ENCODE measurements at regions not wholly inside any gene's neighbourhood (a gene's known extent, or its start where the extent isn't known, plus 50 kb on each side); places are given as distances from the start of the nearest gene placed in this dataset. TPM values are rescaled to one million over a fixed set of nuclear protein-coding genes. Genes with fewer than 3 reads are reported as not detected.

DNA sequence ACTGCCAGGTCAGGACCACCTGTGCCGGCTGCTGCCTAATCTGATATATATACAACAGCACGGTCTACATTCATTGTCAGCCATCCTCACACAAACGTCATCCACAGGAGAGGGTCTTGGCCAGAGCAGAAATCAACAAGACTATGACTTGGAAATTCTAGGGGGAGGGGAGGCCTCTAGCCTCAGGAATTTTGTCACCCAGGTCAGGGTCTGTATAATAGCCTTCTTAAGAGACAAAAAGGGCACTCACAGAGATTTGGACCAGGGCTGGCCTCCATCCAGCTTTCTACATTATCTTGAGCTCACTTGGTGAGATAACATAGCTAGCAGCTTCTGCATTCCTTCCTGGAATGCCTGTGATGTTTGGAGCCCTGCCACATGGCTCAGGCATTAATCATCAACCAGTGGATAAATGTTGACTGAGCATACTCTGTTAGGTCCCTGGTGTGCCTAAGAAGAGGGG is 50.4 kb upstream of the CTIF start:
- peak; percentile 72 for DNase-seq

DNA sequence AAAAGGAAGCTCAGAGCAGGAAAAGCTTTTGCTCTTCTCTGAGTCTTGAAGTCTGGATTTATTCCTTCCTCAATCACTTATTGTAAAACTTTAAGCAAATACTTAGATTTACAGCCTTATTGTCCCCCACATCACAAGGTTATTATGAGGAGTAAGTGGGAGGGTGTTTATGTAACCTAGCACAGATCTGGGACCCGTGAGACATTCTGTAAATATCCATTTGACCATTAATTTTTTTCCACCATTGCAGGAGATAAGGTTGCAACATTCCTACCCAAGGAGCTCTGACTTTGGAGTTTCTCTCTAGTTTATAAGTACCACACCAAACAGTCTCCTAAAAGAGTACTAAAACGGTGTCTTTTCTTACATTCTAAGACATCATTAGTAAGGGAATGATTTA is 52.1 kb upstream of the CTIF start:
- no peak for DNase-seq

DNA sequence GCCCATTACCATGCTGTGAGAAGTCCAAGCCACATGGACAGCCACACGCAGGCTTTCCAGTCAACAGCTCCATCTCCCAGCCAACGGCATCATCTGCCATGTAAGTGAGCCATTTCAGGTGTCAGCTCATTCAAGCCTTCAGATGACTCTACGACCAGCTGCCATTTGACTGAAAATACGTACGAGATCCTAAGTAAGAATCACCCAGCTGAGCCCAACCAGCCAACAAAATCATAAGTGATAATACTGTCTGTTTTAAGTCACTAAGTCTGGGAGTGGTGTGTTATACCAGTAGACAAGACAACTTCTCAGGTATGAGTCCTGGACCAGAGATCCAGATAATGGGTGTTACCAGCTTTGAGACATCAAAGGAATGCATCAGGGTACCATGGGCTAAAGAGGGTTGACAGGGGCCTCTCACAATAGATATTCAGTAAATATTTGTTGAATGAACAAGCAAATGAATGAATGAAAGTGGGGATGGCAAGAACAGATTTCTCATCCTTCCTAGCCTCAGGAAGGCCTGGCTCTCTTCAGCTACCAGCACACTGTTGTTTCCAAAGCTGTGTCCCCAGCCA is 52.9 kb upstream of the CTIF start:
- DNase-seq: no peak

DNA sequence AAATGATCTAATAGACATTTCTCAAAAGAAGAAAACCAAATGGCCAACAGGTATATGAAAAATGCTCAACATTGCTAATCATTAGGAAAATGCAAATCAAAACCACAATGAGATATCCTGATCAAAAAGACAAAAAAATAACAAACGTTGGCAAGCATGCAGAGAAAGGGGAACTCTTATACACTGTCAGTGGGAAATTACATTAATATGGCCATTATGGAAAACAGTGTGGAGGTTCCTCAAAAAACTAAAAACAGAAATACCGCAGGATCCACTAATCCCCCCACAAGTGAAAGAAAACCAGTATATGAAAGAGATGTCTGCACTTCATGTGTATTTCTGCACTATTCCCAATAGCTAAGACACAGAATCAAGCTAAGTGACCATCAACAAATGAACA is 57.7 kb upstream of the CTIF start:
- no peak for DNase-seq

DNA sequence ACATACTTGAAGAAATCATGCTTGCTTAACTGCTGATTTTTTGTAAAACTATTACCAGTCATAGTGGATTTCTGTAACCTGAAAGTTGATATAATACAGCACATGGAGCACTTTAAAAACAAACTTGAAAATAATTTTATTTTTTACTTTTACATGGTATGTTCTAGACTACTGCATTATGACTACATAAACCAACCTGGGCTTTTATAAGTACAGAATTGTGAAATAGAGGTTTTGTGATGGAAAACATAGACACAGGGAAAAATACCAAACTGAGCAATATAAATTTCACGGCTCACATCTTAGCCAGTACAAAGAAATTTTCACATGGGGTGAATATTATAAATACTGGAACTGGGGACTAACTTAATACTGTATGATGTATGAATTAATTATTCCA is 59.3 kb upstream of the CTIF start:
- DNase-seq: no peak

DNA sequence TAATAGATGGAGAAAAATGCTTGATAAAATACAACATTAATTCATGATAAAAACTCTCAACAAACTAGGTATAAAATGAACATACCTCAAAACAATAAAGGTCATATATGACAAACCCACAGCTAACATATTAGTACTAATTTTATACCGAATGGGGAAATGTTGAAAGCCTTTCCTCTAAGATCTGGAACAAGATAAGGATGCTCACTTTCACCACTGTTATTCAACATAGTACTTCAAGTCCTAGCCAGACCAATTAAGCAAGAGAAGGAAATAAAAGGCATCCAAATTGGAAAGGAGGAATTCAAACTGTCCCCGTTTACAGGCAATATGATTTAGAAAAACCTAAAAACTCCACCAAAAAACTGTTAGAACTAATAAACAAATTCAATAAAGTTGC is 61.5 kb upstream of the CTIF start:
- DNase-seq: no peak

DNA sequence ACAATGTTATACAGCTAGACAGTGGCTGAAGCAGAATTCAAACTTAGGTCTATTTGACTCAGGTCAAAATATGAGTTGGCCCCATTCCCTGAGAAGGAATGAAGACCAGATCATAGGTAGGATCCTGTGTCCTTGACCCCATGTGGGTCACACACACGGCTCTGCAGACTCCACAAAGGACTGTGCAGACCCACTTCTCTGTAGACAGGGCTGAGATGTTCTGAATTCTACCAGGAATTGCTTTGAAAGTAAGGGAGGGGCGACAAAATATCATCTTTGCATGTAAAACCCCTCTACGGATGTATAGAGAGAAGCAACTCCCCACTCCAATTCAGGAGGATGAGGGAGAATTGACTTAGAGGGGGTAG is 62.3 kb upstream of the CTIF start:
- no peak for DNase-seq

DNA sequence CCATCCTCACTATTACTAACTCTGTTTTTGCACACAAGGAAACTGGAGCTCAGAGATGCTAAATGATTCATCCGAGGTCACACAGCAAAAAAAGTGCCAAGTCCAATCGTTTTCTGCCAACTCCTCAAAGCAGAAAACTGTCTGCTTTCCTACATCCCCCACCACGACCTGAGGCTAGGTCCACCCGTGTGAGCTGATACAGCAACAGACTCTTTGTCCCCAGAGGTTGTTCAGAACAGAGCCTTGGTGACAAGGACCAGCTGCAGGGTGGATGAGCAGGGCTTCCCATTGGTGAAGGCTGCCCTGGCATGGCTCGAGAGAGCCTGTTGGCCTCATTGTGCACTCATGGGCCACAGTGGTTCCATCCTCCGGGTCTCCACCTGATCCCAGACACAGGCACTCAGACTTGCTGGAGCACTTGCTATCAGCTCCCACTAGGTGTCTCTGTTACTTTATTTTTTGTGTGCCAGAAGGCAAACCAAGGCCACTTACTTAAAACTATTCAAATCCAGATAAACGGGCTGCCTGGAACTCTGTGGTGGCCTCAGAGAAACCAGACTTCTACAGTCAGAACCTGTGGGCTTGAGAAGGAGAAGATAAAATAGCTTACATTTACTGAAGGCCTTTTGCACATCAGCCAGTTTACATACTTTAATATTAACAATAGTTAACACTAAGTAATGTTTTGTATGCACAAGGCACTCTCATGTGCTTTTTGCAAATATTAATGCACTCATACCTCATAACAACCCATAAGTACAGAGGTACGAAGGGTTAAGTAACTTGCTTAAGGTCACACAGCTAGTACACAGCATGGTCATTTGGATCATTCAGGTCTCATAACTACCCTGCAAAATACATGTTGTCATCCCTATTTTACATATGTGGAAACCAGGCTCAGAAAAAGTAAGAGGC is 62.9 kb upstream of the CTIF start:
- peak; percentile 85 for DNase-seq

DNA sequence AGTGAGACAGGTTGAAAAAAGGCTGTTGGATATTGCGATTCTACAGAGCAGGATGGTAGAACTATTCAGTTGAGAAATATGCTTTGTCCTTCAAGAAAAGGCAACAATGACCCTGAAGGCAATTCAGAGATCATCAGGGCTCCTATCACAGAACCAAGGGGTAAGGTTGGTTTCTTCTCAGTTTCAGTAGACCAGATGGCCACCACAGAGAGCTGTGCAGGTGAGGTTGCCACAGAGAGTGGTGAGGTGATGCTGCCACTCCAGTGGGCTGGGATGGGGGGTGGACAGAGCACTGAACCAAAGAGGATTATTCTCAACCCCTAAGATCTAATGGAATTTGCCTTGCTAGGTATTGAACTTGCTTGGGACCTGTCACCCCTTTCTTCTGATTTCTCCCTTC is 64.6 kb upstream of the ZBTB7C start:
- no peak for DNase-seq

DNA sequence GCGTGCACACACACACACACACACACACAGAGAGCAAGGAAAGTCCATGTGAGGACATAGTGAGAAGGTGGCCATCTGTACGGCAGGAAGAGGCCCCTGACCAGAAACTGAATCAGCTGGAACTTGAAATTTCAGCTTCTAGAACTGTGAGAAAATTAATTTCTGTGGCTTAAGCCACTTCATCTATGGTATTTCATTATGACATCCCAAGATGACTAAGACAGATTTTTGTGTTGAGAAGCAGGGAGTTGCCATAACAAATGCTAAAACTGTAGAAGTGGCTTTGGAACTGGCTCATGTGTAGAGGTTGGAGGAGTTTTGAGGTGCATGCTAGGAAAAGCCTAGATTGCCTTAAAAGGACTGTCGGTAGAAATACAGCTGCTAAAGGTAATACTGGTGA is 63.4 kb upstream of the ZBTB7C start:
- no peak for DNase-seq

DNA sequence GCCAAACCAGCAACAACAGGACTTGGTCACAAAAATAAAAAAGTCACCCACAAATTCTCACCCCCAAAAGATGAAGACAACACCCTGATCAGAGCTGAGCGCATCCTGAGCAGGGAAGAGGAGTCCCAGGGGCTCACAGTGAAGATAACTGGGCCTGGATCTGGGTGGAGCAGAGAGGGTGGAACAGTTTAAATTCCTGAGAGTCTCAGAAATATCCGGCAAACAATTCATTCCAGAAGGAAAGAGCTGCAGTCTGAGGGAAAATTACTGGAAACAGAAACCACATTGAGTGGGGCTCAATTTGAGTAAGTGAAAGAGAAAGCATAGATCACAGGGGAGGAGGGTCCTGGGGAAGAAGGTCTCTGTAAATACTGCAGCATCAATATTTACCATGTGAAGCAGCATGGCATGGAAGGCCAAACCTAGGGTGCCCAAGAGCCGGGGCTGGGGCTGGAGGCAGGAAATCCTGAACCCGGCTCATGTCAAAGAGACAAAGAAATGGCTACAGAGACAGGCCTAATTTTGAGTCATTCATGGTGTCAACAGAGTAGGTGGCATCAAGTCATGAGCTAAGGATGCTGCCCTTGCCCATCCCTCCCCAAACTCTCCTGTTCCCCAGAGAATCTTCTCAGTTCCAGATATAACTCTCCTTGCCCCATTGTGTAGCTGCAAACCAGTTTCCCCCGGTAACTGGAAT is 61.4 kb upstream of the ZBTB7C start:
- DNase-seq: no peak

DNA sequence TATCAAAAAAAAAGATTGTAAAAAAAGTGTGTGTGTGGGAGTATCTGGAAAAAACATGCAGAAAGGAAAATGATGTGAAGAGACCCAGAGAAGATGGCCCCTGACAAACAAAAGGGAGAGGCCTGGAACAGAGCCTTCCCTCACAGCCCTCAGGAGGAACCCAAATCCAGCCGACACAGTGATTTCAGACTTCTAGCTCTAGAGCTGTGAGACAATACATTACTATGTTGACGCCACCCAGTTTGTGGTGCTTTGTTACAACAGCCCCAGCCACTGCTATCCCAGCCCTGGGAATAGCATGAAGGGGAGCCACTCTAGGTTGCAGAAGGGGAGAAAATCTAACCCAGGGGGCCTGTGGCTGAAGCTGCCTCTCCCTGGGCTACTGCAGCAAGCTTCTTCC is 59.0 kb upstream of the ZBTB7C start:
- no peak for DNase-seq

DNA sequence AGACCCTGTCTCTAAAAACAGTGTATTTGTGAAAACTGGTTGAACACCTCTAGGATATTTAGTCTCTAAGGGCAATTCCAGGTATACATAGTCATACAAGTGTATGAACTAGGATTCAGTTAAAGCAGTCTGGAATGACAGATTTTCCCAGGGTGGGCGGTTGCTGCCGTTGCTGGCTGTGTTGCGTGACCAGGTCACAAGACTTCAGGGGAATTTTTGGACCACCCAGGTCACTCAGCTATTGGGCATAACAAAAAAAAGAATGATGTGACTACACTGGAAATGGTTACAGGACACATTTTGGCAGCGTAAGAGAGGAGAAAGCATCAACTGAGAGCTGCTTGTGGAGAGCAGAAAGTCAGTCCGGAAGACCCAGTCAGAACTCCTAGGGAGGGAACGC is 58.0 kb upstream of the ZBTB7C start:
- DNase-seq: no peak

DNA sequence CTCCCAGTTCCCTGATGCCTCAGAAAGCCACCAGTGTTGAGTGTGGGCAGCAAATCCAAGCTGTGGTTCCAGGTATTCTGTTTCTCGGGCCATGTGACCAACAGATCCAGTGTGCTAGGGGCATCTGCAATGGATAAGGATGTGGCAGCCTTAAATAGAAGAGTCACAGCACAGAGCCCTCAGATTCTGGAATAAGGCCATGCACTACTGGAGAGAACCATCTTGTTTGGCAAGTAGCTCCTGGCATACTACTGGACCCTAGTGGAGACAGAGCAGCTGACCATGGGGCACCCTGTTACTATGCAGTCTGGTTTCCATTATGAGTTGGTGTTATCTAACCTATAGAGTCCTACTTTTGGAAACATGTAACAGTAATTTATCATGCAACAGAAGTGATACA is 53.3 kb upstream of the ZBTB7C start:
- DNase-seq: no peak

DNA sequence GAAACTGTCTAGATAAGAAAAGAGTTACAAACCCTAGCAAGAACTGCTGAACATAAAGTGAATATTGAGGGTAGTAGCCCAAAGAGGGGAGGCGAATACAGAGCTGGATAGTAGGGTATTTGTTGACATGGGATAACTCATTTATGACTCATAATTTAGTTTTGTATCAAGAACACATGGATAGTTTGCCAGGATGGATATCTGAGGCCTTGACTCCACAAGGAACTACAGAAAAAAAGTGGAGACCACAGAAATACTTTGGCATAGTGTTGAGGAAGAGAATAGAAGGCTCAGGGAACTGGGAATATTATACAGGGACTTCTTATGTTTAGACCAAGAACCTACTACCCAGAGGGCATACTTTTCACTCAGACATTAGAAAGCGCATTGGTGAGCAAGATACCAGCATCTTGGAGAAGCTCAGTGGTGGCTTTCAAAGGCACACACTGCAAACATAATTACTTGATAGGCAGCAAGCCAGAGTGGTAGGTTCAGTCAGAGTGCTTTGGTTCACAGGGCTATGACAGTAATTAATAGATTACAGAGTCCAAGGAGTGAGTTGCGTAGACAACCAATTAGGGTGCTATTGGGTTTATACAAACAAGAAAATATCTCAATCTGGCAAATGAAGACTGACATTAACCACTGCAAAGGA is 51.9 kb upstream of the ZBTB7C start:
- DNase-seq: no peak

DNA sequence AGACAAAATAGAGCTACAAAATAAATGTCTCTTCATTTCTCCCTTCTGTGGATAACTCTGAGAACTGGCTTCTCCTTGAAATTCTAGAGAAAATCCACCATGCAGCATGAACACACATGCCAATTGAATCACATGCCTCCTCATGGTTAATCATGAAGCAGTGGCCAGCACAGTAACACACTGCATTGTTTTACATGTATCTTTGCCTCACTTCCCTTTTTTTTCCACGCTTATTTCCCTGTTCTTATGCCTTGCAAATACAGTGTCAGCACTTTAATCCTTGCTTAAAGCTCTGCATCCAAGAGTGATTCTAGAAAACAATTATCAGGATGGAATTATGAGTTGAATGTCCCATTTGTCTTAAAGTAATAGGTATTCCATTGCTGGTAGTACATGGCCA is 50.3 kb upstream of the ZBTB7C start:
- DNase-seq: no peak

DNA sequence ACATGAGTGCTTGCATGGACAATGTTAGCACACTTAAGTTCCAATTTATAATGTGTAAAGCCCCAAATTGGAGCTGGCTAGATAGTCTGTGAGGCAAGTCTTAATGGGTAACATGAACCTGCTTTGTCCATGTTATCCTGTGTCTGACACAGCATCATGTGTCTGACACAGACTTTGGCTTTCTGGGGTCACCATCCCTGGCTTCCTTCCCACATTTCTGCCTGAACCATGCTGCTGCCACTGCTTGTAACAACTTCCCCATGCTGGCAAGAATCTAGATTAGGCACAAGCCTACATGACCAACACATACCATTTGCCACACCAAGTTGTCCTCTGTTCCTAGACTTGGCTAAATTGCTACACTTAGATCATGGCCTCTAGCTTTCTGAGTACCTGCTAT is 49.8 kb upstream of the ZBTB7C start:
- DNase-seq: no peak

Small RNAs in the stretch of these regions (small RNA-seq; reads per million reads assigned to genes)
- not detected for gene AC024288.1 (ENCODE audit: low replicate concordance)
- not detected for gene RNA5SP456 (ENCODE audit: low replicate concordance)

All from tongue (tissue), 2 donors.